HG02623 (cell line): ENCODE measurements at regions not wholly inside any gene's neighbourhood (a gene's known extent, or its start where the extent isn't known, plus 50 kb on each side); places are given as distances from the start of the nearest gene placed in this dataset.
"Not testable (repeated sequence)": the region's sequence is repeated elsewhere in the genome, so short reads cannot be mapped to it uniquely, and the experiment has no call there.

Experiments used
- ATAC-seq: cut with Tn5 transposase; IDR thresholded peaks from one replicate; pipeline ENCODE4 v1.9.1; 2021; ENCODE audit warnings: moderate library complexity; ENCODE audit not compliant: unreplicated experiment

DNA sequence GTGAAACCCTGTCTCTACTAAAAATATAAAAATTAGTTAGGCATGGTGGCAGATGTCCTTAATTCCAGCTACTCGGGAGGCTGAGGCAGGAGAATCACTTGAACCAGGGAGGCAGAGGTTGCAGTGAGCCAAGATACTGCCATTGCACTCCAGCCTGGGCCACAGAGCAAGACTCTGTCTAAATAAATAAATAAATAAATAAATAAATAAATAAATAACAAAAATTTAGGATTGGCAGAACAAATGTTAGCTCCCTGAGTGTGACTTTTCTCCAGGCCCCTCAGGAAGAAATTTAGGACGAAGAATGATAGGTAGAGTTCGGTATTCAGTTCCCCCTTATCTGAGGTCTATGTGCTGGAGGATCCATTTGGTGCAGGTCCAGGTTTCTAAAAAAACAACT lies 181.2 kb downstream of the CD47 start:
- not testable (repeated sequence) for ATAC-seq

DNA sequence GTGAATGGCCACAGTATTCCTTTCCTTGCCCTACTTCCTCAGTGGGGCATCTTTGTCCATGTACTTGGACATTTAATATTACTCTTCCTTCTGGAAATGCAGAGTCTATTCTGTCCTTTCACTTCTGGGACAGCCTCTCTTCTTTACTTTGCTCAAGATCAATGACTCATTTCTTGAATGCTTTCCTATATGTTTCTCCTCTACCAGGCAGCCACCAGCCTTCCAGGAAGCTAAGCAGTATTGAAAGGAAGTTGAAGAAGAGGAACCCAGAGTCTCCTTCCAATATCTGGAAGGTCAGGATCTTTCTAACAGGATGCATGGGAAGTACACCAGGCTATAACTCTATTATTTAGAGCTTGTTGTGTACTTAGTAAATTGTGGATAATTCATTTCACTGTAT lies 182.8 kb downstream of the CD47 start:
- no peak for ATAC-seq

DNA sequence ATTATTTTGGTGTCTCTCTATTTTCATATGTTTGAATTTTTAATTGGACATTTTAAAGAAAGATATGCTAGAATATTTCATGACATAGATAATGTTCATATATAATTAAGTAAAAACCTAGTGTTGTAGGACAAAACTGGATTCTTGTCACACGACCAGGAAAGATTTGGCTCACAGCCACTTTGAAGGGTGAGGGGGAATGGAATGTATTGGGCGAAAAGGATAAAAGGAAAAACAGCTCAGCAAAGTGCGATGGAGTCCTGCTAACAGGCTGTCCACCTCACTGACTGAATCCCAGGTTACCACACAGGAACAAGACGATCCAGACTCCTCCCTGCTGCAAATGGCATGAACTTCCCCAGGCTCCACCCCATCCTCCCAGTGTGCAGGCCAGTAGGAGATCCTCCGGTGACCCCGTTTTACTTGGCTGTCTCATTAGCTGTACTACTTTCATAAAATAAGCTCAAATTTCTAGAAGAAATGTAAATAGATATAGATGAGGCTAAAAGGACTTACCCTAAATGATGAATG lies 186.2 kb downstream of the CD47 start:
- no peak for ATAC-seq

DNA sequence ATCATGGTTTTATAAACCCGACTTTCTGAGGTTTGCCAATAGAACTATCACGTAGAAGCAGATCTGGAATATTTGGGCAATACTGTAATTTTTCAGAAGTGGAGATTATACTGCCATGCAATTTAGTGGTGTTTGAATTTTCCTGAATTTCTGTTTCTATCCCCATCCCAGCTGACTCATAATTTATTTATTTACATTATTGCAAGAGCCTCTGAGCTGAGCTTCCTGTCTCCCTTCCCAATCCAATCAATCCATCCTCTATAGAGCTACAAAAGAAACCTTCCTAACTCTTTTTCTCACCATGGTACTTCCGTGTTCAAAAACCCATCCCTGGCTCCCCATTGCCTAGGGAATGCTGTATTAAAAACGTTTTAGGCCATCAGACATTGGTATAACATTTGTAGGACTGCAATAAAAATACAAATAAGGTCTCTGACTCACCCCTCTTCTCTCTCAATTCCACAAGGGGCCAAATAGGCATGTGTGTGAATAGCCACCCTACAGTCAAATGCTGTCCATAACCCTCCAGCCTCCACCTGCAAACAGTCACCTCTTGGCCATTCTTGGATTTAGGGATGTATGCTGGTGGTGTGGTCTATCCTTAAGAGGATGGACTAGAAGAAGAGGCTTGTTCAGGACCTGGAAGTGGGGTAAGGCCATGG lies 190.7 kb downstream of the CD47 start:
- no peak for ATAC-seq

DNA sequence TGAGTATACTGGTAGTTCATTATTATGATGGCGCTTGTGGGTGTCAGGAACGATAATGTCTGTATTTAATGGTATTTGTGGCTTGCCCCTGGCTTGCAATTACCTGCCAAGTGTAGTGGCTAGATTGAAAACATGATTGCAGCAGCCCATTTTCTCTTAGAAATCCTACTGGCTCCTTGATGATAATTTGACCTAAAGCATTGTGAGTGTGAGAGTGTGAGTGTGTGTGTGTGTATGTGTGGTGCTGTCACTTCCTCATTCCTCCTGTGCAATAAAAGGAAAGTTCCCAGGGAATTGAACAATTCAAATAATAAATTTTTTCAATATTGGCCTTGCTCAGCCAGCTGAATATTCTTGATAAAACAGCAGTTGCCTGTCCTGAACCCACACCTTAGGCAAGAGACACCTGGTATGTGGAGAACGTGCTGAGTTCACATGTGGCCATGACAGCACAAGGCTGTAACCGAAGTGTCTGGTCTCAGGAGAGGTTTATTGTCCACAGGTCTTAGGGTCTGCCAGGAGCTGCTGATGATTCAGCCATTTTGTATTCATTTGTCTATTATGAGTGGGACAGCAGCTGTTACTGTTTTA lies 193.3 kb downstream of the CD47 start:
- ATAC-seq: no peak

DNA sequence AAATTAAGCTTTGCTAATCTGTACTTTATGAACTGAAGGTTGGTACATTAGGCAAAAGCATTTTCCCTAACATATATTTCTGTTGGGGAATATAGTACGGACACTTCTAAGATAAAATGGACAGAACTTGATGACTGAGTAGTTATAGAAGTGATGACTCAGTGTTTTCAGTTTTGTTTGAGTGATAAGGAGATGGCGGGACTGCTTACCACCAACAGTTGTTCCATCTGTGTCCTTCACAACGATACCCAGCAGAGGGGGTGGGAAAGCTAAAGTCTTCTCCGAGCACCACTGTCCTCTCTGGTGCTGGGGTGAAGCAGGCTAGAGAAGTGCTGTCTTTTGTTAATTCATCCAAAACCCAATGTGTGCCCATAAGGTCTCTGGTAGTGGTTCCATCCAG lies 195.8 kb downstream of the CD47 start:
- ATAC-seq: no peak

DNA sequence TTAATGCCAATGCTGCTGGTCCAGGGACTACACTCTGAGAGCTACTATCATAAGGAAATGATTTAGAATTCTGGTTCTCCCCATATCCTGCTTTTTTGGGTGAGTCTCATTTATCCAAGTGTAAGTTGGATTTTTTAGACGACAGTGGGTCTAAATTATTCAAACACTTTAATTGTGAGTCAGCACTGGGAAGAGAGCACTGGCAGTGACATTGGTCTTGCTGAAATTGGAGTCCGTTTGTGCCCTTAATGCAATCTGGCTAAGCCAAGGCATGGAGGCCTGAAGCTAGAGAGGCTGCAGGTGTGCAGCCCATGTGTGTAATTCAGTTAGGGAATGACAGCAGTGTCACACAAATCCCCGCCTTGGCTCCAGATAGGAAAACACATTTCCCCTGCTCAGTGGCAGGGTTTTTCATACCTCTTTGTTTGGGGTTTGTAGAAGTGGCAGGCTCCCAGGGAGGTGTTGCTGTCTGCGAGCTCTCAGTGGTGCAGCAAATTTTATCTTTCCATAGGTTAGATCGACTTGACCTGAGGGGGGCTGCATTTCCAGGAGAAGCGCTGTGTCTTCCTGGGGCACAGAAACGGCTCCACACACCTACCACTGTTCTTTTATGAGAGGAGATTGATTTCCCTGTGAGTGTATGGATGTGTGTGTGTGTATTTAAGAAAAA lies 197.7 kb downstream of the CD47 start:
- ATAC-seq: no peak

DNA sequence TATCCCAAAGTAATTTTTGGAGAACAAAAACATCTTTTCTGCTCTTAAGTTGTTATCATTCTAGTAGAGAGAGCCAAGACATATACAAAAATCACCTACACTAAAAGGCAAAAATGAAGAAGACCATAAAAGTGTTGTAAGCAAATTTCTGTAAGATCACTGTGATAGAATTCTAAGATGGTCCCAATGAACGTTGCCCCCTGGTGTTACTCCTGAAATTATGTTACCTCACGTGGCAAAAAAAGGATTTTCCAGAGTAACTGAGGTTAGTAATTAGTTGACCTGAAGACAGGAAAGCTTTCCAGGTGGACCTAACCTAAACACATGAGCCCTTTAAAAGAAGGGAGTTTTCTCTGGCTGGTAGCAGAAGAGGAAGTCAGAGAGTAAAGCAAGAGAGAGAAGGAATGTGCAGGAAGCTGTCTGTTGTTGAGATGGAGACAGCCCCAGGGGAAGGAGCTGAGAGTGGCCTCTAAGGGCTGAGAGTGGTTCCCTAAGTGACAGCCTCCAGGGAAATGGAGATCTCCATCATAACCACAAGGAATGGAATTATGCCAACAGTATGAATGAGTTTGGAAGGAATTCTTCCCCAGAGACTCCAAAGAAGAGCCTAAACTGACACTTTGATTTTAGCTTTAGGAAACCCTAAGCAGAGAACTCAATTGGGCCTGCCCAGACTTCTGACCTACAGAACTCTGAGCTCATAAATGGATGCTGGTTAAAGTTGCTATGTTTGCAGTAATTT lies 205.9 kb downstream of the CD47 start:
- no peak for ATAC-seq

DNA sequence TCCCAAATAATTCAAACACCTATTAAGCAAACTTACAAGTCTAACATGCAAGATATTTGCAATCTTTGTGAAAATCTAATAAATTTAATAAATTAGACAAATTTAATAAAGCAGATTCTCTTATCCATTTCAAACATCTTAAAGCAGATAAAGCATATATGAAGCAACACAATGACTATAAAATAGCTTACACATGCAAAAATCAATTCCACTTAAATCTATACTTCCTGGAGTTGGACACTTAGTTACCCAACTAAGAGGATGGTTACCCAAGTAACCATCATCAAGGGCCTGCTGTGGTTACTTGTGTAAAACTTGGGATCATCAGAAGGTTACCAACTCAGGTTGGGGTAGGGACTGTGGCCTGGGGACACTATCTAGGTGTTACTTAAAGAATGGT lies 206.8 kb downstream of the CD47 start:
- no peak for ATAC-seq

DNA sequence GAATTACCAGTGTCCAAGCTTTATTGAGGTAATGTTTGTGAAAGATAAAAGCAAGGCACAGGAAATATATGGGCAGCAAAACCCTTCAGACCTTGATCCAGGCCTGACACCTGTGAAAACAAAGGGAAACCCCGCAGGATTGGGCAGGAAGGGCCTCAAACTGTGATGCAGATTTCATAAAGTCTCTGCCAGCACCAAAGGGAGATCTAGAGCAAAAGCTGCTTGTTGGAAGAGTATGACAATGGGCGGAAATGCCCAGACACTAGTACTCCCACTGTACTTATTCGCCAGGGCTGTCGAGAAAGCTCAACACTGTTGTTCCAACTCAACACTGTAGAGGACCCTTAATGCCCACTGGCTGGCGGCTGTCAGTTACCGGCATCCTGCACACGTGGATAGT lies 207.9 kb downstream of the CD47 start:
- no peak for ATAC-seq

DNA sequence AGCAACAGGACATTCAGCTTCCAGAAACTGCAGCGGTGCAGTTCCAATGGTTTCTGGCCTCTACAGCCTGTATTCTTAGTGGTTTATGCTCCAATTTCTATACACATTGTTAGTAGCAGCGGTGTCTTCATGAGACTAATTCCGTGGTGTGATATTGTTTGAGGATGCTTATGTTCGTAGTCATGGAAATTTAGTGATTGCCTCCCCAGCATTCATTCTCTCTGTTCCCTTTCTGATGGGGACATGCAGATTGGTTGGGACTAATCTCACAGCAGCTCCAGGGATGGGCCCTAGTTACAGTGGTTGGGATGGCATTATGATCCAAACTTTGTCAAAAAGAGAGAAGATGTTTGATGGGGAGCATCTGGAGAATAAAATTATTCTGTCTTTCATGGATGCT lies 208.6 kb downstream of the CD47 start:
- no peak for ATAC-seq

DNA sequence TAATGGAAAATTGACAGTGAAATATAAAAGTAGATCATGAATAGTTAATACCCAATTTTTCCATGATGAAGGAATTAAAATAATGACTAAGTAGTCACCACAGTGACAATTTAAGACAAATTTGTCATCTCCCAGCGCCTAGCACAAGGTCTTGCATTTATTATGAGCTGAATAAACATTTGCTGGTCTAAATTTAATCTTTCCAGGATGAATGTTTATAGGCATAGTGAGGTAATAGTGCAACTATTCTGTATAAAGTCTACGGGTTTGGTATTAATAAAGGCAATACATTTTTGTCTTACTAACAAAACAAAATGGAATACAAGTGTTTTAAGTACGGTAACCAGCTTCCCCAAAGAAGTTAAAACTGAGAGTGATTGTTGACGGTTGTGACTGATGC lies 209.3 kb downstream of the CD47 start:
- ATAC-seq: no peak

DNA sequence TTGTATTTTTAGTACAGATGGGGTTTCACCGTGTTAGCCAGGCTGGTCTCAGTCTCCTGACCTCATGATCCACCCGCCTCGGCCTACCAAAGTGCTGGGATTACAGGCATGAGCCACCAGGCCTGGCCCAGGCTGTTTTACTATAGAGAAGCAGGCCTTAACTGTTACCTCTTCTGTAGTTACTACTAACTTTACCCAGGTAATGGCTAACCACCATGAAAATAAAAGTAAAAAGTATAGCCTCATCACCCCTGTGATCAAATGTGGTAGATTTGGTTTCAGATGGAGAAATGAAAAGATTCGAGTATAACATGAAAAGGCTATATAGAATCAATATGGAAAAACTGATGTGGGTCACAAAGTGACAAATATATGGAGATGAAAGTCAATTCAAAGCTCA lies 210.1 kb downstream of the CD47 start:
- ATAC-seq: no peak

DNA sequence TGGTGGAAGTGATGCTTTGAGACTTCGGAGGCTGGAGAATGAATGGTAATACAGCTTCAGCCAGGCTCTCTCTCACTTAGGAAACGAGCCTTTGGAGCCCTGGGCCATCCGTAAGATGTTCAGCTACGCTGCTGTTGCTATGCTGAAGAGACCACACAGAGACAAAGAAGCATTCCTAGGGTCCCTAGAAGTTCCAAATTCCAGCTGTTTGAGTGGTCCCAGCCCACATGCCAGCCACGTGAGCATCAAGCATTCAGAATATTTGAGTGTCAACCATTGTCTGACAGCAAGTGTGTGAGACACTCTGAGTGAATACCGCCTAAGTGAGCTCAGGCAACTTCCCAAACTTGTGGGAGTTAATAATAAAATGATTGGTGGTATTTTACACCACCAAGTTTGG lies 212.9 kb downstream of the CD47 start:
- ATAC-seq: no peak

DNA sequence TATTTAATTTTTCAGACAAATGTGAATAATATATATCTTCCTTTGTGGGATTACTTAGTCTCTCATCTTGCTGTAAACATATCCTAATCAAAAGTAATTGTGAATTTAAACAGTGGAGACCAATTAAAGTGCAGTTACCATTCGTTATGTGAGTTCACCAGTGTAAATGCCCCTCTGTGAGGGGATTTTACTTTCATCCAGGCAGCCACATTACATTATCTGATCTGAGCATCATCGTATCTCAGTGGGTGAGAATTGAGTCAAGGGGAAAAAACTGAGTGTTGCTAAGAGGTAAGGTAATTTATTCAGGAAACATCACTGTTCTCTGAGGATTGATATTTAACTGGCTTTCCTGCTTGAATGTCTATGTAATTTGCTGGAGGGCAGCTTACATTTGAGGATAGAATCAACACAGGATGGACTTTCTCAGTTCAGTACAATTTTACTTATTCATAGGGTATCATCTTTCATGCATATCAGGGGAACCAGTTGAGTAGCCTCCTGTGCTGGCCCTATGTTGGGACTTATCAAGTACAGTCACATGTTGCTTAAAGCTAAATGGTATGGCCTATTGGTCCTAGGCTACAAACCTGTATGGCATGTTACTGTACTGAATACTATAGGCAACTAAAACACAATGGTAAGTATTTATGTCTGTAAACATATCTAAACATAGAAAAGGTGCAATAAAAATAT lies 219.7 kb downstream of the CD47 start:
- ATAC-seq: no peak

DNA sequence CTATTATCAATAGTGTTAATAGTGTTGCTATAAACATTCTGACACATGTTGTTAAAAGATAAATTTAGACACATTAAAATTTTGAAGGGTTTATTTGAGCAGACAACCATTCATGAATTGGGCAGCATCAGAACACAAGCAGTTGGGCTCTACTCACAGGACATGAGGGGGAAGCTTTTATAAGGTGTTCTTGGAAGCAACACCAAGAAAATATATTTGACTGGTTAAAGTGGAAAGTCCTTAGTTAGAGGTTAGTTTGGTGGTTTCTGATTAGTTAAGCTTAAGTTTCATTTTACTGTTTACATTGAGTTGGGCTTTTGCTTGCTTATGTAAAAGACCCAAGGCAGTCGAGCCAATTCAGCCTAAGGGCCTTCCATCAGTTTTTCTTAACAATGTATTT lies 220.7 kb downstream of the CD47 start:
- no peak for ATAC-seq

DNA sequence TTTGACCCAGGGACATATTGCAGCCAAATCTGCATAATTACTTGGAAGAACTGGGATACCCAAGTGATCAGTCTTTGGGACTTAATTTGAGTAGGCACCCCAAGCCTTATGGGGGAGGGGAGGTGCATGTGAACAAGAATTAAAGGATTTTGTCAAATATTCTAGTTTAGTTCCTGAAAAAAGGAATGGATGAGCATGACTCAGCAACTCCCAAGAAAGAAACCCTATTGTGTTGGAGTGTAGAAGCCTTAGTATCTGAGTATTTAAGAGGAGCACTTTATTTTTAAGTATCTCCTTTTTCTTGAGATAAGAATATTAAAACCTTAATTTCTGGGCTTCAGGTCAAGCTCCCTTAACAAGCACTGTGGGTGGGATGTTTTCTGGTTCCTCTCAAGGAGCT lies 222.4 kb downstream of the CD47 start:
- ATAC-seq: no peak

DNA sequence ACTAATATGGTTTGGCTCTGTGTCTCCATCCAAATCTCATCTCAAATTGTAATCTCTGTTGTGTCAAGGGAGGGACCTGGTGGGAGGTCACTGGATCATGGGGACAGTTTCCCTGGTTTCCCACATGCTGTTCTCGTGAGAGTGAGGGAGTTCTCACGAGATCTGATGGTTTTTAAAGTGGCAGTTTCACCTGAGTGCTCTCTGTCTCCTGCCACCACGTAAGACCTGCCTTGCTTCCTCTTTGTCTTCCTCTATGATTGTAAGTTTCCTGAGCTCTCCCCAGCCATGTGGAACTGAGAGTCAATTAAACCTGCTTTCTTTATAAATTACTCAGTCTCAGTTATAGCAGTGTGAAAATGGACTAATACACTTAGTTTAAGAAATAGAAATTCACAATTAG lies 228.9 kb downstream of the CD47 start:
- peak; percentile 73 for ATAC-seq

DNA sequence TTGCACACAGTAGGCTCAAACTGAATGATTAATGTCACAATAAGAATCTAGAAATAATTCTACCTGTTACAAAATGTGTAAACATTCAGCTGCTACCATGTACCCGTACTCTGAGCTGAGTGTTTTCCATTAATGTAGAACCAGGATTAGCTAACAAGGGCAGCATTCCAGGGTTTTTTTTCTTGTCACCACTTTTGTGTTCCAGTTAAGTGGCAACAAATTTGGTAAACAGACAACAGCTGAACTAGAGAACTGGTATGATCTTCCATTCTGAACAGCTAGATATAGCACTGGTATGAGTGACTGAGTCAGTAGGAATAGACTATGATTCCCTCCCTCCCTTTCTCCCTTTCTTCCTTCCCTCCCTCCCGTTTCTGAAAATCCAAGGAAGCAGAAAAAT lies 229.4 kb downstream of the CD47 start:
- no peak for ATAC-seq
